ENCODE measurements at regions not wholly inside any gene's neighbourhood (a gene's known extent, or its start where the extent isn't known, plus 50 kb on each side); places are given as distances from the start of the nearest gene placed in this dataset.

DNA sequence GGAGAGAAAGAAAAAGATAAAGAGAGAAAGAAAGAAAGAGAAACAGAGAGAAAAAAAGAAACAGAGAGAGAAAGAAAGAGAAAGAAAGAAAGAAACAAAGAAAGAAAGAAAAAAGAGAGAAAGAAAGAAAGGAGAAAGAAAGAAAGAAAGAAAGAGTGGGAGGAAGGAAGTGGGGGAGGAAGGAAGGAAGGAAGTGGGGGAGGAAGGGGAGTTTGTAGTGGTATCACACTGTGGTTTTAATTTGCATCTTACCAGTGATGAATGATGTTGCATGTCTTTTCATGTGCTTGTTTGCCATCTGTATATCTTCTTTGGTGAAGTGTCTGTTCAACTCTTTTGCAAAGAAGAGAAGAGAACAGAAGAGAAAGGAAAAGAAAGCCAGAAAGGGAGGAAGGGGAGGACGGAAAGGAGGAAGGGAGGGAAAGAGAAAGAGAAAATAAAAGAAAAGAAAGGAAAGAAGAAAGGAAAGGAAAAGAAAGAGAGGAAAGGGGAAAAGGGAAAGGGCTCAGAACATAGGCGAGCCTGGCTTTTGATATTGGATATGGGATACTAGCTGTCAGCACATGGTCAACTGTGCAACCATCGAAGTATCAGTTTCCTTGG, 79.2 kb upstream of the FRMD4A start:
- CTCF ChIA-PET (ENCODE audit: partially characterized antibody), result interaction anchor here (0.6 to 1.5 kb wide), 4 partner anchors 10 to 209 kb away, joined by 3 to 4 read pairs (median 4); no protein-coding TSS in a partner anchor
- no peaks in the 10 kb centered on the region for H3K79me1 ChIP-seq (ENCODE audit: low read depth, low read length)
- no peak overlapping the region for H2AK5ac ChIP-seq (ENCODE audit: low read depth, low read length)
- 77% methylated on average over 3 of the region's 3 CpGs; no CpG with 5 or more reads in 1 of the 2 experiments for WGBS, 2 experiments (ENCODE audit: extremely low coverage in 1 of 2, insufficient coverage in 1 of 2, insufficient read length in 1 of 2, insufficient replicate concordance in 2 of 2, low coverage in 1 of 2, low lambda C conversion rate in 2 of 2, missing lambda C conversion rate in 1 of 2)
- H2BK20ac ChIP-seq (ENCODE audit: low read length), result no peak overlapping the region
- no peak overlapping the region for H3K4ac ChIP-seq (replicated peaks; ENCODE audit: insufficient read length, low read depth, low read length)
- H3K27me3 ChIP-seq (replicated peaks in 1 of 4; ENCODE audit: control insufficient read depth in 3 of 4, extremely low read depth in 1 of 4, insufficient read depth in 3 of 4, low read length in 3 of 4), result no peaks in the 10 kb centered on the region
- no peak overlapping the region for H3K4me2 ChIP-seq (ENCODE audit: insufficient read depth in 1 of 2, low read depth in 2 of 2, low read length in 2 of 2)
- DNase-seq (ENCODE audit: low read depth in 1 of 2, low spot score in 2 of 2) (no peak), FAIRE-seq (no peak)
- no peak overlapping the region for H4K5ac ChIP-seq (ENCODE audit: insufficient read length, low read depth, low read length)
- H4K91ac ChIP-seq (replicated peaks; ENCODE audit: insufficient read length, low read length), result no peak overlapping the region
- H2BK15ac ChIP-seq (ENCODE audit: low read length), result no peak overlapping the region
- H3K23me2 ChIP-seq (ENCODE audit: low read depth, low read length), result no peaks in the 10 kb centered on the region
- no peaks in the 10 kb centered on the region for H3K36me3 ChIP-seq (ENCODE audit: control insufficient read depth in 2 of 4, insufficient read depth in 4 of 4, low read length in 3 of 4)
- H4K20me1 ChIP-seq (replicated peaks in 1 of 2; ENCODE audit: control insufficient read depth in 1 of 2, insufficient read depth in 2 of 2, low read length in 2 of 2), result no peaks in the 10 kb centered on the region
- H3K79me2 ChIP-seq (ENCODE audit: control insufficient read depth in 1 of 2, insufficient read depth in 2 of 2, low read length in 2 of 2), result no peaks in the 10 kb centered on the region
- no peak overlapping the region for H4K8ac ChIP-seq (ENCODE audit: extremely low read depth, insufficient read depth, low read length)
- POLR2A ChIA-PET (ENCODE audit: partially characterized antibody), result no interaction called here
- no peak overlapping the region for H3K23ac ChIP-seq (ENCODE audit: insufficient read length)
- no peak overlapping the region for H2BK120ac ChIP-seq (replicated peaks; ENCODE audit: low read depth, low read length)
- H3K27ac ChIP-seq (ENCODE audit: low read depth, low read length), result no peak overlapping the region
- no peak overlapping the region for H3K56ac ChIP-seq (replicated peaks; ENCODE audit: insufficient read length, low read depth, low read length)
- H3K9ac ChIP-seq (replicated peaks in 1 of 4; ENCODE audit: extremely low read depth in 1 of 4, low read depth in 3 of 4, low read length in 3 of 4), result no peak overlapping the region
- H2BK12ac ChIP-seq (ENCODE audit: low read depth, low read length), result no peak overlapping the region
- no peak overlapping the region for H2AFZ ChIP-seq (ENCODE audit: low read length)
- no peak overlapping the region for H3K18ac ChIP-seq (ENCODE audit: extremely low read depth, low read length)
- no peak overlapping the region for H3K14ac ChIP-seq (ENCODE audit: insufficient read length)
- no peak overlapping the region for H3K4me3 ChIP-seq (ENCODE audit: extremely low read depth in 1 of 4, insufficient read depth in 2 of 4, low read depth in 3 of 4, low read length in 4 of 4)
- H3K9me3 ChIP-seq (ENCODE audit: insufficient read depth in 2 of 2, low read depth in 1 of 2, low read length in 1 of 2), result no peaks in the 10 kb centered on the region
- no peaks in the 10 kb centered on the region for H3K4me1 ChIP-seq (replicated peaks in 1 of 4; ENCODE audit: control insufficient read depth in 3 of 4, insufficient read depth in 4 of 4, low read length in 3 of 4)
- no peak overlapping the region for H2BK5ac ChIP-seq (ENCODE audit: low read depth, low read length)
- TF ChIP-seq, protein P1, sequence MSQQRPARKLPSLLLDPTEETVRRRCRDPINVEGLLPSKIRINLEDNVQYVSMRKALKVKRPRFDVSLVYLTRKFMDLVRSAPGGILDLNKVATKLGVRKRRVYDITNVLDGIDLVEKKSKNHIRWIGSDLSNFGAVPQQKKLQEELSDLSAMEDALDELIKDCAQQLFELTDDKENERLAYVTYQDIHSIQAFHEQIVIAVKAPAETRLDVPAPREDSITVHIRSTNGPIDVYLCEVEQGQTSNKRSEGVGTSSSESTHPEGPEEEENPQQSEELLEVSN (IDR thresholded peaks at IDR 0.05), result no peak
- TF ChIP-seq CBX8 (IDR thresholded peaks at IDR 0.05; ENCODE audit: borderline replicate concordance, low read depth, low read length) (no peak), TAF1 (IDR thresholded peaks at IDR 0.05; ENCODE audit: low read depth, low read length) (no peak), CBX5 (IDR thresholded peaks at IDR 0.05; ENCODE audit: low read depth, low read length) (no peak), JUN (IDR thresholded peaks at IDR 0.05; ENCODE audit: low read depth, low read length) (no peak), SP4 (IDR thresholded peaks at IDR 0.05; ENCODE audit: low read length) (no peak), ASH2L (IDR thresholded peaks at IDR 0.05; ENCODE audit: low read length) (no peak), ZNF274 (IDR thresholded peaks at IDR 0.05; ENCODE audit: borderline replicate concordance, extremely low read depth, low read length) (no peak), JUND (IDR thresholded peaks at IDR 0.05; ENCODE audit: low read length) (no peak)
- TF ChIP-seq, protein P2, sequence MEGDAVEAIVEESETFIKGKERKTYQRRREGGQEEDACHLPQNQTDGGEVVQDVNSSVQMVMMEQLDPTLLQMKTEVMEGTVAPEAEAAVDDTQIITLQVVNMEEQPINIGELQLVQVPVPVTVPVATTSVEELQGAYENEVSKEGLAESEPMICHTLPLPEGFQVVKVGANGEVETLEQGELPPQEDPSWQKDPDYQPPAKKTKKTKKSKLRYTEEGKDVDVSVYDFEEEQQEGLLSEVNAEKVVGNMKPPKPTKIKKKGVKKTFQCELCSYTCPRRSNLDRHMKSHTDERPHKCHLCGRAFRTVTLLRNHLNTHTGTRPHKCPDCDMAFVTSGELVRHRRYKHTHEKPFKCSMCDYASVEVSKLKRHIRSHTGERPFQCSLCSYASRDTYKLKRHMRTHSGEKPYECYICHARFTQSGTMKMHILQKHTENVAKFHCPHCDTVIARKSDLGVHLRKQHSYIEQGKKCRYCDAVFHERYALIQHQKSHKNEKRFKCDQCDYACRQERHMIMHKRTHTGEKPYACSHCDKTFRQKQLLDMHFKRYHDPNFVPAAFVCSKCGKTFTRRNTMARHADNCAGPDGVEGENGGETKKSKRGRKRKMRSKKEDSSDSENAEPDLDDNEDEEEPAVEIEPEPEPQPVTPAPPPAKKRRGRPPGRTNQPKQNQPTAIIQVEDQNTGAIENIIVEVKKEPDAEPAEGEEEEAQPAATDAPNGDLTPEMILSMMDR (IDR thresholded peaks at IDR 0.05; ENCODE audit: control extremely low read depth in 1 of 3, insufficient read depth in 1 of 3, low read depth in 1 of 3, low read length in 3 of 3), result no peak

Measured in H1 (cell line).